ENCODE measurements at regions not wholly inside any gene's neighbourhood (a gene's known extent, or its start where the extent isn't known, plus 50 kb on each side); places are given as distances from the start of the nearest gene placed in this dataset.

- TF ChIP-seq CTCF (IDR thresholded peaks at IDR 0.05) = no peak
- TF ChIP-seq ZFX (IDR thresholded peaks at IDR 0.05; ENCODE audit: borderline replicate concordance) = no peak
These were observed 628.1 kb upstream of the CITED2 start for GRCh38 chr6:140002396-140003022.
